ENCODE measurements at regions not wholly inside any gene's neighbourhood (a gene's known extent, or its start where the extent isn't known, plus 50 kb on each side); places are given as distances from the start of the nearest gene placed in this dataset.

DNA sequence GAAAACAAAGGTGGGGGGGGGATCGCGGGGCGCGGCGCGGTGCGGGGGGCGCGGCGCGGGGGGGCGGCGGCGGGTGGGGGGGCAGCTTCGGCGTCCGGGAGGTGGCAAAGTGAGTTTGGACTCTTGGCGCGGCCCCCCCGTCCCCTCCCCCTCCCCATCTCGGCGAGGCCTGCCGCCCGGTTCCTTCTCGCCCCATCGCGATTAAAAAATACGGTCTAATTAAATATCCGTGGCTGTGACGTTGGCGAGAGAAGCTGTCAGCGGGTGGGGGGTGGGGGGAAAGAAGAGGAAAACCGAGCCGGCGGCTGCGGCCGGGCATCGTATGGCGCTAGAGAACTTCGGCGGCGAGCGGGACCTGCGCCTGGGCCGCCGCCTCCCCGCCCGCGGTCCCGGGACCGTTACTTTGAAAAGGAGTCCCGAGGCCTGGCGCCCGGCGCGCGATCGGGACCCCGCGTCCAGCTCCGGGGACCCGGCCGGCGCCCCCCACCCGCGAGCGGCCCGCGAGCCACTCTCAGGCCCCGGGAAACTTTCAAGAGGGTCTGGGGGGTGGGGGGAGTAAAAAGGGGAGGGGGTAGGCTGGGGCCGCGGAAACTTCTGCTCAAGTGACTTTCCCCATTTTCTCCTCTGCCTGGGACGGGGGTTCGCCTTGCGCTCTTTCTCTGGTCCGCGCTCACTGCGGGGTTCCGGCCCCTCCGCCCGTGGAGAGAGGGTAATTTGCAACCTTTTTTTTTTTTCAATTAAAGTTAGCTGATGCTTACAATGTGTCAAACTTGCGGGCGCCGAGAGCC, 146.3 kb upstream of the ZNF536 start:
- DNase-seq (ENCODE audit: low spot score): no peak
- in situ Hi-C loops (cut with MboI; ENCODE audit: low sequenced_read_pairs, unreplicated experiment): no loop called here
- TF ChIP-seq, protein P1, sequence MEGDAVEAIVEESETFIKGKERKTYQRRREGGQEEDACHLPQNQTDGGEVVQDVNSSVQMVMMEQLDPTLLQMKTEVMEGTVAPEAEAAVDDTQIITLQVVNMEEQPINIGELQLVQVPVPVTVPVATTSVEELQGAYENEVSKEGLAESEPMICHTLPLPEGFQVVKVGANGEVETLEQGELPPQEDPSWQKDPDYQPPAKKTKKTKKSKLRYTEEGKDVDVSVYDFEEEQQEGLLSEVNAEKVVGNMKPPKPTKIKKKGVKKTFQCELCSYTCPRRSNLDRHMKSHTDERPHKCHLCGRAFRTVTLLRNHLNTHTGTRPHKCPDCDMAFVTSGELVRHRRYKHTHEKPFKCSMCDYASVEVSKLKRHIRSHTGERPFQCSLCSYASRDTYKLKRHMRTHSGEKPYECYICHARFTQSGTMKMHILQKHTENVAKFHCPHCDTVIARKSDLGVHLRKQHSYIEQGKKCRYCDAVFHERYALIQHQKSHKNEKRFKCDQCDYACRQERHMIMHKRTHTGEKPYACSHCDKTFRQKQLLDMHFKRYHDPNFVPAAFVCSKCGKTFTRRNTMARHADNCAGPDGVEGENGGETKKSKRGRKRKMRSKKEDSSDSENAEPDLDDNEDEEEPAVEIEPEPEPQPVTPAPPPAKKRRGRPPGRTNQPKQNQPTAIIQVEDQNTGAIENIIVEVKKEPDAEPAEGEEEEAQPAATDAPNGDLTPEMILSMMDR (IDR thresholded peaks at IDR 0.05; ENCODE audit: borderline replicate concordance, control extremely low read depth, extremely low read depth, insufficient read depth, missing control alignments): no peak

DNA sequence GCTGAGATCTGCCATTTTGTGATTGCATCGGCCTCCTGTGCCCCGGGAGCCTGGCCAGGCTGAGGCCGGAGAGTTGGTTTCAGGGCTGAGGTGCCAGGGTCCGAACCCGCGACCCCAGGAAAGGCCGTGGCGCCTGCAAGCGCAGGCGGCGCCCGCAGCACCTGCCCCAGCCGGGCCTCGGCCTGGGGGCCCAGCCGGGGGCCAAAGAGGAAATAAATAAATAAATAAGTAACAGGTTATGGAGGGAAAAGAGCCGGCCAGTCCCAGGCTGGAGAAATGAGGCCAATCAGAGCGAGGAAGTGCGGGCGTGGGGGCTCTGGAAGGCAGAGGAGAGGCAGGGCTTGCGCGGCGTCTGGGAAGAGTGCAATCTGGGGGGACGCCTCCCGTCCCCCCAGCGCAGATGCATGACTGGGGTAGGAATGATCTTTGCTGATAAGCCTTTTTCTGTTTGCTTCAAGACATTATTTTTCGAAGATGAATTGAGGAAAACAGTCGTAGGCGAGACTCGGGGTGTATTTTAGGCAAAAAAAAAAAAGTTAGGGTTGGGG, 145.6 kb upstream of the ZNF536 start:
- in situ Hi-C loops (cut with MboI; ENCODE audit: low sequenced_read_pairs, unreplicated experiment): no loop called here
- TF ChIP-seq, protein P1 (IDR thresholded peaks at IDR 0.05; ENCODE audit: borderline replicate concordance, control extremely low read depth, extremely low read depth, insufficient read depth, missing control alignments): no peak
- DNase-seq (ENCODE audit: low spot score): no peak

DNA sequence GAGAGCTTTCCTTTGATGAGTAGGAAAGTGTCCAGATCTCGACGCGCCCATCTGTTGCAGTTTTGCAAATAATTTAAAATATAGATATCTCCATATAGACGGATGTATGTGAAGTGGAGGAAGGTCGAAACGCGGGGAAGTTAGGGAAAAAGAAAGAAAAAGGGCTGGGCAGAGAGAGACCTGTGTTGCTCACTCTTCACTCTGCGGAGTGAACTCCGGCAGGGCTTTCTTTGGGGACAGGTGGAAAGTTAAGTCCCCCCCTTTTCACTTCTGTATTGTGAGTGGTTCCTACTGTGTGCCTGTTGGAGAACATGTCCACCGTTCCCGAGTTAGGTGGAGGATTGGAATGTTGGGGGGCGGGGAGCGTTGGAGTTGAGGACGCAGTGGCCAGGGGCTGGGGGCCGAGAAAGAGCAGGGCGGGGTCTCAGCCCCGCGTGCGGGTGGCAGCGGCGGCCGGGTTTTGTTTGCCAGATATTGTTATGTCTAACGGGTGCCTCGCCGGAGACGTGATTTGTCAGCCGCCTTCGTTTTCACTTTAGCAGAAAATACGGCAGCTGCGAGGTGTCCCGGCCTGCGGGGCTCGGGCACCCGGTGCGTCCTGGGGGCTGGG, 145.1 kb upstream of the ZNF536 start:
- in situ Hi-C loops (cut with MboI; ENCODE audit: low sequenced_read_pairs, unreplicated experiment): no loop called here
- no peak for DNase-seq (ENCODE audit: low spot score)
- TF ChIP-seq, protein P1 (IDR thresholded peaks at IDR 0.05; ENCODE audit: borderline replicate concordance, control extremely low read depth, extremely low read depth, insufficient read depth, missing control alignments): no peak

GRCh38 chr19:30227661-30228112, 144.5 kb upstream of the ZNF536 start:
- in situ Hi-C loops (cut with MboI; ENCODE audit: low sequenced_read_pairs, unreplicated experiment): no loop called here
- TF ChIP-seq, protein P1 (IDR thresholded peaks at IDR 0.05; ENCODE audit: borderline replicate concordance, control extremely low read depth, extremely low read depth, insufficient read depth, missing control alignments): peak; percentile 53
- DNase-seq (ENCODE audit: low spot score): peak; percentile 86

DNA sequence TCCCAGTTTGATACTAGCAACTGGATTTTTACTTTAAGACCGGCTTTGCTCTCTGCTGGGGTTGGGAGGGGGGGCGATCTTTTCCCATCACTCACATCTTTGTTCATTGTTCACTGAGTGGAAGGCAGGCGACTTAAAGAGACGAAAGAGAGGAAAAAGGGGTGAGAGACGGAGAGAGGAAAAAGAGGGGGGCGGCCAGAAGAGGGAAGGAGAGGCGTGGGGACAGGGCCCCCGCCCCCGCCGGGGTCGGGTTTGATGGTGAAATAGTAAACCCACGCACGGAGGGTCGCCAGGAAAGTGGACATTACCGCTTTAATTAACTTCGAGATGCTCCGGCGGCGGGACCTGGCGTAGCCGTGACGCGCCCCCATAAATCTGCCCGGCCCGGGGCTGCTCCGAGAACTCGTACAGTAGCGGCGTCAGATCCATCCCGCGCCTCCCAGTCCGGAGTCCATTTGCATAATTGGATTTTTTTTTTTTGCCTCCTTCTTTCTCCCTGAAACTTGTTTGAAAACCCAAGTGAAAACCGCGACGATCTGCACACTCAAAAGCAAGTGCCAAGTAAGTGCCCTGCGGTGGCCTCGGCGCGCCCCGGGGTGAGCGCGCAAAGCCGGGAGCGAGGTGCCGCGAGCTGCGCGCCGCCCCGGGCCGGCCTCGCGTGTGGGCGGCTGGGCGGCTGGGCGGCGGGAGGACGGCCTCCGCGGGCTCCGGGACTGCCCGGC, 143.9 kb upstream of the ZNF536 start:
- in situ Hi-C loops (cut with MboI; ENCODE audit: low sequenced_read_pairs, unreplicated experiment): no loop called here
- TF ChIP-seq, protein P1 (IDR thresholded peaks at IDR 0.05; ENCODE audit: borderline replicate concordance, control extremely low read depth, extremely low read depth, insufficient read depth, missing control alignments): no peak
- DNase-seq (ENCODE audit: low spot score): peak; percentile 41

- no peak for DNase-seq (ENCODE audit: low spot score)
- in situ Hi-C loops (cut with MboI; ENCODE audit: low sequenced_read_pairs, unreplicated experiment): no loop called here
- TF ChIP-seq, protein P1 (IDR thresholded peaks at IDR 0.05; ENCODE audit: borderline replicate concordance, control extremely low read depth, extremely low read depth, insufficient read depth, missing control alignments): no peak
These were observed 143.2 kb upstream of the ZNF536 start for GRCh38 chr19:30228835-30229524.
